Osteocyte (in vitro differentiated cells): ENCODE measurements at regions not wholly inside any gene's neighbourhood (a gene's known extent, or its start where the extent isn't known, plus 50 kb on each side); places are given as distances from the start of the nearest gene placed in this dataset.

Experiments used
- DNase-seq: peaks from one replicate; pipeline ENCODE4 v3.0.0; 2021; ENCODE audit warnings: mixed read lengths; ENCODE audit not compliant: unreplicated experiment; ENCODE audit errors: extremely low spot score
- H3K27ac Mint-ChIP-seq: one replicate; pipeline ENCODE4 v1.8.0; 2021; ENCODE audit warnings: mild to moderate bottlenecking, mixed read lengths; ENCODE audit not compliant: unreplicated experiment
- H3K27me3 Mint-ChIP-seq: one replicate; pipeline ENCODE4 v1.8.0; 2021; ENCODE audit warnings: mixed read lengths; ENCODE audit not compliant: unreplicated experiment
- H3K36me3 Mint-ChIP-seq: one replicate; pipeline ENCODE4 v1.8.0; 2021; ENCODE audit warnings: mixed read lengths; ENCODE audit not compliant: unreplicated experiment
- H3K4me1 Mint-ChIP-seq: one replicate; pipeline ENCODE4 v1.8.0; 2021; ENCODE audit warnings: mixed read lengths; ENCODE audit not compliant: unreplicated experiment
- H3K4me3 Mint-ChIP-seq: one replicate; pipeline ENCODE4 v1.8.0; 2021; ENCODE audit warnings: mild to moderate bottlenecking, moderate library complexity, mixed read lengths; ENCODE audit not compliant: unreplicated experiment
- H3K9me3 Mint-ChIP-seq: one replicate; pipeline ENCODE4 v1.8.0; 2021; ENCODE audit warnings: mixed read lengths; ENCODE audit not compliant: unreplicated experiment
- TF ChIP-seq, protein P1 (sequence below): fragments of 200-600 bp; sonication (generic); IDR thresholded peaks from 2 replicates; pipeline ENCODE4 v1.5.0; 2021; ENCODE audit warnings: antibody characterized with exemption, mild to moderate bottlenecking, moderate library complexity

DNA sequence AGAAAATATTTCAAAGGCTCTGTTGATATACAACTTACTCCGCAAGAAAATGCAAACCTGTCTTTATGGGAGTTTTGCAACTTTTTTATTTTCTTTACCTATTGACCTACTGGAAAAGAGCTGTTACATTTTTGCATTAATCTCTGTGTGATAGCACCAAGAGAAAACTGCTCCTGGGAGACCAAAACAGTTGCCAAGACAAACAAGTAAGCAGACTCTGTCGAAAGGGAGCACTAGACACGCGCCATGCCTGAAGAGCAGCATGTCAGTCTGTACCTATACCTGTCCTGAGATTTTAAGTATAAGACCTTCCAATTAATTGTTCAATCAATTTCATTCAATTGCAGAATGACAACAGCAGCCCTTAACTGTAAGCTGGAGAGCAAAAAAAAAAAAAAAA, 56.0 kb upstream of the TECRL start:
- H3K9me3 Mint-ChIP-seq, result no peaks in the 10 kb centered on the region
- no peak overlapping the region for H3K4me3 Mint-ChIP-seq
- DNase-seq, result no peak
- no peaks in the 10 kb centered on the region for H3K27me3 Mint-ChIP-seq
- no peaks in the 10 kb centered on the region for H3K4me1 Mint-ChIP-seq
- no peak overlapping the region for H3K27ac Mint-ChIP-seq
- TF ChIP-seq, protein P1, sequence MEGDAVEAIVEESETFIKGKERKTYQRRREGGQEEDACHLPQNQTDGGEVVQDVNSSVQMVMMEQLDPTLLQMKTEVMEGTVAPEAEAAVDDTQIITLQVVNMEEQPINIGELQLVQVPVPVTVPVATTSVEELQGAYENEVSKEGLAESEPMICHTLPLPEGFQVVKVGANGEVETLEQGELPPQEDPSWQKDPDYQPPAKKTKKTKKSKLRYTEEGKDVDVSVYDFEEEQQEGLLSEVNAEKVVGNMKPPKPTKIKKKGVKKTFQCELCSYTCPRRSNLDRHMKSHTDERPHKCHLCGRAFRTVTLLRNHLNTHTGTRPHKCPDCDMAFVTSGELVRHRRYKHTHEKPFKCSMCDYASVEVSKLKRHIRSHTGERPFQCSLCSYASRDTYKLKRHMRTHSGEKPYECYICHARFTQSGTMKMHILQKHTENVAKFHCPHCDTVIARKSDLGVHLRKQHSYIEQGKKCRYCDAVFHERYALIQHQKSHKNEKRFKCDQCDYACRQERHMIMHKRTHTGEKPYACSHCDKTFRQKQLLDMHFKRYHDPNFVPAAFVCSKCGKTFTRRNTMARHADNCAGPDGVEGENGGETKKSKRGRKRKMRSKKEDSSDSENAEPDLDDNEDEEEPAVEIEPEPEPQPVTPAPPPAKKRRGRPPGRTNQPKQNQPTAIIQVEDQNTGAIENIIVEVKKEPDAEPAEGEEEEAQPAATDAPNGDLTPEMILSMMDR, result no peak
- no peaks in the 10 kb centered on the region for H3K36me3 Mint-ChIP-seq

DNA sequence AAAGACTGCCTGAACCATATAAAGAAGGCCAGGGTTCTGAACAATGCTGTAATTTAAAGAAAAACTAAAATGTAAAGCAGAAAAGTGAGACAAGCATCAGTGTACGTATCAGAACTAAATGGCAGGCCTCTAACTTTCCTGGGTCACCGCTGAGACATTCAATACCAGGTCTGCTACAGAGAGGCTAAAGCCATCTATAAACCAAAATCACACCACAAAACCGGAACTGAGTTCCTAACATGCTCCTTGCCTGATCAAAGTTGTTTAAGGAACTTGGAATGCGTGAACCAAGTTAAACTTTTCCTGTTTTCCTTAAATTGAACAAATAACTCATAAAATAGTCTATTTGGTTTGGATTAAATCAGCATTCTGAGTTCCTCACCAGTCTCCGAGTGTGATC, 55.3 kb upstream of the TECRL start:
- Mint-ChIP-seq H3K9me3 (no peaks in the 10 kb centered on the region), H3K27ac (no peak overlapping the region), H3K27me3 (no peaks in the 10 kb centered on the region), H3K4me3 (no peak overlapping the region), H3K36me3 (no peaks in the 10 kb centered on the region), H3K4me1 (no peaks in the 10 kb centered on the region)
- TF ChIP-seq, protein P1, result no peak
- DNase-seq, result no peak
